Activated T-cell treated with anti-CD3 and anti-CD28 coated beads, Interleukin-2, amount 50 U/mL, for 72 hours (primary cell): ENCODE measurements at regions not wholly inside any gene's neighbourhood (a gene's known extent, or its start where the extent isn't known, plus 50 kb on each side); places are given as distances from the start of the nearest gene placed in this dataset.

Experiments used
- ATAC-seq, 2 donors: fragments of 150-1000 bp; cut with Tn5 transposase; replicated peaks in 1 of 2; 2 replicates each; pipeline ENCODE4 v1.10.0; 2021; ENCODE audit warnings: moderate library complexity in 2 of 2, mild to moderate bottlenecking in 1 of 2
- DNase-seq, 2 donors: peaks; one replicate each; pipeline ENCODE4 v3.0.0; 2021 to 2022; ENCODE audit warnings: mixed read lengths in 1 of 2
- H3K27ac Mint-ChIP-seq: one replicate; pipeline ENCODE4 v1.8.0; 2022; ENCODE audit warnings: mild to moderate bottlenecking, moderate library complexity, mixed read lengths
- H3K27me3 Mint-ChIP-seq: one replicate; pipeline ENCODE4 v1.8.0; 2022; ENCODE audit warnings: low read depth, mixed read lengths
- H3K36me3 Mint-ChIP-seq, 2 donors: one replicate each; pipeline ENCODE4 v1.8.0; 2022; ENCODE audit warnings: mixed read lengths in 2 of 2, mild to moderate bottlenecking in 1 of 2; ENCODE audit not compliant: insufficient read depth in 2 of 2
- H3K4me1 Mint-ChIP-seq: one replicate; pipeline ENCODE4 v1.8.0; 2022; ENCODE audit warnings: low read depth, mixed read lengths
- H3K4me3 Mint-ChIP-seq, 2 donors: one replicate each; pipeline ENCODE4 v1.8.0; 2022; ENCODE audit warnings: mild to moderate bottlenecking in 2 of 2, mixed read lengths in 2 of 2, moderate library complexity in 2 of 2
- H3K9me3 Mint-ChIP-seq, 2 donors: one replicate each; pipeline ENCODE4 v1.8.0; 2022; ENCODE audit warnings: mixed read lengths in 2 of 2

- no peaks in the 10 kb centered on the region for H3K36me3 Mint-ChIP-seq
- no peaks in the 10 kb centered on the region for H3K9me3 Mint-ChIP-seq
- no peak for DNase-seq
- H3K27me3 Mint-ChIP-seq: peaks cover 2% of the 10 kb centered on the region
- no peak for ATAC-seq
- H3K4me3 Mint-ChIP-seq: no peak overlapping the region
- no peaks in the 10 kb centered on the region for H3K4me1 Mint-ChIP-seq
- no peak overlapping the region for H3K27ac Mint-ChIP-seq
Measured at GRCh38 chr4:83712890-83713289, 177.0 kb downstream of the GPAT3 start.

- no peaks in the 10 kb centered on the region for H3K36me3 Mint-ChIP-seq
- H3K27ac Mint-ChIP-seq: no peak overlapping the region
- H3K4me3 Mint-ChIP-seq: no peak overlapping the region
- no peak for ATAC-seq
- no peaks in the 10 kb centered on the region for H3K4me1 Mint-ChIP-seq
- H3K9me3 Mint-ChIP-seq: no peaks in the 10 kb centered on the region
- DNase-seq: no peak
- peaks cover 13% of the 10 kb centered on the region for H3K27me3 Mint-ChIP-seq
Measured at GRCh38 chr4:83709627-83710026, 173.7 kb downstream of the GPAT3 start.

GRCh38 chr4:83708500-83709175, 172.7 kb downstream of the GPAT3 start:
- Mint-ChIP-seq H3K27ac (no peak overlapping the region), H3K4me3 (no peak overlapping the region), H3K36me3 (no peaks in the 10 kb centered on the region), H3K27me3 (peaks cover 13% of the 10 kb centered on the region), H3K9me3 (no peaks in the 10 kb centered on the region), H3K4me1 (no peaks in the 10 kb centered on the region)
- no peak for DNase-seq
- no peak for ATAC-seq

- no peak overlapping the region for H3K27ac Mint-ChIP-seq
- H3K36me3 Mint-ChIP-seq: peaks cover 3% of the 10 kb centered on the region in 2 donors
- ATAC-seq (no peak), DNase-seq (no peak)
- H3K4me3 Mint-ChIP-seq: no peak overlapping the region
- peaks cover 0 to 5% of the 10 kb centered on the region in 2 donors for H3K9me3 Mint-ChIP-seq
- no peaks in the 10 kb centered on the region for H3K4me1 Mint-ChIP-seq
- peaks cover 13% of the 10 kb centered on the region for H3K27me3 Mint-ChIP-seq
Measured at GRCh38 chr4:83704786-83705185, 168.9 kb downstream of the GPAT3 start.

- ATAC-seq: no peak
Measured at GRCh38 chr4:83703752-83704151, 167.8 kb downstream of the GPAT3 start.

GRCh38 chr4:83701041-83701440, 165.1 kb downstream of the GPAT3 start:
- no peak for ATAC-seq
- no peak for DNase-seq
- Mint-ChIP-seq H3K4me3 (no peak overlapping the region), H3K9me3 (peaks cover 0 to 5% of the 10 kb centered on the region in 2 donors), H3K27ac (no peak overlapping the region), H3K4me1 (no peaks in the 10 kb centered on the region), H3K36me3 (peaks cover 3% of the 10 kb centered on the region in 2 donors), H3K27me3 (no peaks in the 10 kb centered on the region)

More at GRCh38 chr4:83703752-83704151, 167.8 kb downstream of the GPAT3 start:
- no peak for DNase-seq
- Mint-ChIP-seq H3K27me3 (peaks cover 13% of the 10 kb centered on the region), H3K4me1 (no peaks in the 10 kb centered on the region), H3K36me3 (peaks cover 3% of the 10 kb centered on the region in 2 donors), H3K27ac (no peak overlapping the region), H3K4me3 (no peak overlapping the region), H3K9me3 (peaks cover 0 to 5% of the 10 kb centered on the region in 2 donors)

GRCh38 chr4:83699358-83699757, 163.4 kb downstream of the GPAT3 start:
- Mint-ChIP-seq H3K4me3 (no peak overlapping the region), H3K27me3 (no peaks in the 10 kb centered on the region), H3K9me3 (peaks cover 0 to 5% of the 10 kb centered on the region in 2 donors), H3K27ac (no peak overlapping the region), H3K36me3 (peaks cover 3% of the 10 kb centered on the region in 2 donors), H3K4me1 (no peaks in the 10 kb centered on the region)
- ATAC-seq (no peak), DNase-seq (no peak)

GRCh38 chr4:83692028-83692427, 156.1 kb downstream of the GPAT3 start:
- Mint-ChIP-seq H3K36me3 (no peaks in the 10 kb centered on the region), H3K4me1 (no peaks in the 10 kb centered on the region), H3K4me3 (no peak overlapping the region), H3K9me3 (no peaks in the 10 kb centered on the region), H3K27me3 (no peaks in the 10 kb centered on the region), H3K27ac (no peak overlapping the region)
- DNase-seq: no peak
- no peak for ATAC-seq

- no peak for DNase-seq
- H3K9me3 Mint-ChIP-seq: no peaks in the 10 kb centered on the region
- no peaks in the 10 kb centered on the region for H3K4me1 Mint-ChIP-seq
- H3K27me3 Mint-ChIP-seq: no peaks in the 10 kb centered on the region
- H3K27ac Mint-ChIP-seq: no peak overlapping the region
- no peak overlapping the region for H3K4me3 Mint-ChIP-seq
- no peak for ATAC-seq
- H3K36me3 Mint-ChIP-seq: no peaks in the 10 kb centered on the region
Measured at GRCh38 chr4:83686166-83686565, 150.3 kb downstream of the GPAT3 start.

GRCh38 chr4:83679692-83680091, 143.8 kb downstream of the GPAT3 start:
- no peaks in the 10 kb centered on the region for H3K4me1 Mint-ChIP-seq
- ATAC-seq (no peak), DNase-seq (no peak)
- H3K4me3 Mint-ChIP-seq: no peak overlapping the region
- H3K27ac Mint-ChIP-seq: no peak overlapping the region
- H3K27me3 Mint-ChIP-seq: peaks cover 35% of the 10 kb centered on the region
- H3K9me3 Mint-ChIP-seq: no peaks in the 10 kb centered on the region
- H3K36me3 Mint-ChIP-seq: no peaks in the 10 kb centered on the region

GRCh38 chr4:83679254-83679653, 143.3 kb downstream of the GPAT3 start:
- H3K36me3 Mint-ChIP-seq: no peaks in the 10 kb centered on the region
- H3K4me1 Mint-ChIP-seq: no peaks in the 10 kb centered on the region
- peaks cover 35% of the 10 kb centered on the region for H3K27me3 Mint-ChIP-seq
- ATAC-seq (no peak), DNase-seq (no peak)
- H3K27ac Mint-ChIP-seq: no peak overlapping the region
- H3K4me3 Mint-ChIP-seq: no peak overlapping the region
- no peaks in the 10 kb centered on the region for H3K9me3 Mint-ChIP-seq

- no peaks in the 10 kb centered on the region for H3K9me3 Mint-ChIP-seq
- no peak overlapping the region for H3K27ac Mint-ChIP-seq
- no peak for ATAC-seq
- no peaks in the 10 kb centered on the region for H3K36me3 Mint-ChIP-seq
- no peaks in the 10 kb centered on the region for H3K4me1 Mint-ChIP-seq
- H3K4me3 Mint-ChIP-seq: no peak overlapping the region
- DNase-seq: no peak
- peaks cover 41% of the 10 kb centered on the region for H3K27me3 Mint-ChIP-seq
Measured at GRCh38 chr4:83677656-83678055, 141.7 kb downstream of the GPAT3 start.

GRCh38 chr4:83664741-83665140, 128.8 kb downstream of the GPAT3 start:
- ATAC-seq: no peak

GRCh38 chr4:83664071-83664470, 128.2 kb downstream of the GPAT3 start:
- H3K36me3 Mint-ChIP-seq: no peaks in the 10 kb centered on the region
- DNase-seq: no peak
- no peaks in the 10 kb centered on the region for H3K9me3 Mint-ChIP-seq
- no peak for ATAC-seq
- no peak overlapping the region for H3K27ac Mint-ChIP-seq
- no peaks in the 10 kb centered on the region for H3K4me1 Mint-ChIP-seq
- peaks cover 6% of the 10 kb centered on the region for H3K27me3 Mint-ChIP-seq
- no peak overlapping the region for H3K4me3 Mint-ChIP-seq

More at GRCh38 chr4:83664741-83665140, 128.8 kb downstream of the GPAT3 start:
- Mint-ChIP-seq H3K27me3 (peaks cover 6% of the 10 kb centered on the region), H3K4me1 (no peaks in the 10 kb centered on the region), H3K27ac (no peak overlapping the region), H3K36me3 (no peaks in the 10 kb centered on the region), H3K9me3 (no peaks in the 10 kb centered on the region), H3K4me3 (no peak overlapping the region)
- no peak for DNase-seq
